Immature natural killer cell (primary cell): ENCODE measurements at regions not wholly inside any gene's neighbourhood (a gene's known extent, or its start where the extent isn't known, plus 50 kb on each side); places are given as distances from the start of the nearest gene placed in this dataset.
"Not testable (repeated sequence)": the region's sequence is repeated elsewhere in the genome, so short reads cannot be mapped to it uniquely, and the experiment has no call there.

Source experiments
- DNase-seq, 3 donors: peaks; one replicate each; pipeline ENCODE4 v3.0.0; 2022; ENCODE audit warnings: mixed read lengths in 1 of 3
- H3K27ac Mint-ChIP-seq, 6 donors: one replicate each; pipeline ENCODE4 v1.8.0; 2020; ENCODE audit warnings: mixed read lengths in 6 of 6, mild to moderate bottlenecking in 5 of 6, inconsistent platforms in 4 of 6, moderate library complexity in 3 of 6
- H3K27me3 Mint-ChIP-seq, 3 donors: one replicate each; pipeline ENCODE4 v1.8.0; 2020 to 2021; ENCODE audit warnings: low read depth in 3 of 3, mild to moderate bottlenecking in 3 of 3, mixed read lengths in 3 of 3, moderate library complexity in 3 of 3, inconsistent platforms in 1 of 3
- H3K36me3 Mint-ChIP-seq, 3 donors: one replicate each; pipeline ENCODE4 v1.8.0; 2020; ENCODE audit warnings: mixed read lengths in 3 of 3, inconsistent platforms in 2 of 3, mild to moderate bottlenecking in 2 of 3
- H3K4me1 Mint-ChIP-seq, 2 donors: one replicate each; pipeline ENCODE4 v1.8.0; 2020; ENCODE audit warnings: inconsistent platforms in 2 of 2, mild to moderate bottlenecking in 2 of 2, mixed read lengths in 2 of 2, moderate library complexity in 1 of 2
- H3K4me3 Mint-ChIP-seq, 5 donors: one replicate each; pipeline ENCODE4 v1.8.0; 2020; ENCODE audit warnings: mild to moderate bottlenecking in 5 of 5, mixed read lengths in 5 of 5, inconsistent platforms in 3 of 5, moderate library complexity in 3 of 5
- H3K9me3 Mint-ChIP-seq, 6 donors: one replicate each; pipeline ENCODE4 v1.8.0; 2020; ENCODE audit warnings: mild to moderate bottlenecking in 6 of 6, mixed read lengths in 6 of 6, inconsistent platforms in 4 of 6, moderate library complexity in 3 of 6

DNA sequence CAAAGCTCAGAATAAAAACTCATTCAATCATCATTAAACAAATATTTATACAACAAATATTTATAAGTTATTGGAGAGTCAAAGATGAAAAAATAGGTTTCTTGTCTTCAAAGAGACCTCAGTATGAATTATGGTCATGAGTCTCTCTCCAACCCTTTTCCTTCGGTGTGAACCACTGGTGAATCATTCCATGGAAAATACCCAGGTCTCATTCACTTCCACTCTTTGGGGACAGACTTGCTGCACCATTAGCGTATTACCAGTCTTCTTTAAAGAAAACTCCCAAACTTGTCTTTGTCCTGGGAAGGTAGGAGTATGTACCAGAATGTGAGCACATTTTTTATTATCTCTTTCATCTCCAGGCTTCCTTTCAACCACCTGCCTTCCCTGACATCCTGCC lies 257.4 kb upstream of the RBMS1 start:
- DNase-seq: no peak
- Mint-ChIP-seq H3K9me3 (peaks cover 0 to 7% (median 0%) of the 10 kb centered on the region in 6 donors), H3K36me3 (no peaks in the 10 kb centered on the region), H3K4me3 (no peak overlapping the region), H3K4me1 (no peaks in the 10 kb centered on the region), H3K27ac (no peak overlapping the region), H3K27me3 (peaks cover 0 to 9% (median 4%) of the 10 kb centered on the region in 3 donors)

DNA sequence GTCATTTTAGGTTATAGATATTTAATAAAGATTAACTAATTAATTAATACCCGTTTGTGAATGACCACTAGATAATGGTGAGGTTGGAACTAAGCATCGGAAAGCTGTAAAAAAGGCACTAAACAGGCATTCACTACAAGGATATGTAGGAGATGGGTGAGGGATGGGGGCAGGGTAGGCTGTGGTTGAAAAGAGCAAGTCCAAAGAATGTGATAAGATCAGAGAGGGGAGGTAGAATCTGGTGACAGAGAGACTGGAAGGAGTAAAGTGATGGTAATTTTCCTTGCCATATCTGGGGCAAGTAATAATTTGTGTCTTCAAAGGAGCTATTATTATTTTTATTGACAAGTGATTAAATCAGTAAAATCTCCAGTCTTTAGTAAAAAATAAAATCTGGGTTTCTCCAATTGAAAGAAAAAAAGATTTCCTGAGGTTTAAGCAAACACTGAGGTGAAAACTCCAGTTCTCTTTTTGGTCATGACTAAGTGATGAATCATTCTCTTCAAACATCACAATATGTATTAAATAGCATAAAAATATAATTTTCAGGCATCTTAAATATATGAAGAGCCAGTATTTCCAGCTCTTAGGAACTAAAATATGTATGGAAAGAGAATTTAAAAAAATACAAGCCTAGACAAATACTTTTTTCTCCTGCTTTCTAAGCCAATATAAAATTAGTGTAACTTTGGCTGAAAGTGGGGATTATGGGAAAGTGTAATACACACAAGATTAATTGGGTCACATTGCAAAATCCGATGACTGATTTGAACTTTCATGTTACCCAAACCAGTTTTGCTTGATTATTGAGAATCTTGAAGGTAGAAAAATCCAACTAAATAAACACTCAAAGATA lies 259.1 kb upstream of the RBMS1 start:
- Mint-ChIP-seq H3K27ac (no peak overlapping the region), H3K36me3 (no peaks in the 10 kb centered on the region), H3K4me3 (no peak overlapping the region), H3K9me3 (peaks cover 0 to 7% (median under 1%) of the 10 kb centered on the region in 6 donors), H3K27me3 (peaks cover 0 to 5% (median 2%) of the 10 kb centered on the region in 3 donors), H3K4me1 (no peaks in the 10 kb centered on the region)
- no peak for DNase-seq

DNA sequence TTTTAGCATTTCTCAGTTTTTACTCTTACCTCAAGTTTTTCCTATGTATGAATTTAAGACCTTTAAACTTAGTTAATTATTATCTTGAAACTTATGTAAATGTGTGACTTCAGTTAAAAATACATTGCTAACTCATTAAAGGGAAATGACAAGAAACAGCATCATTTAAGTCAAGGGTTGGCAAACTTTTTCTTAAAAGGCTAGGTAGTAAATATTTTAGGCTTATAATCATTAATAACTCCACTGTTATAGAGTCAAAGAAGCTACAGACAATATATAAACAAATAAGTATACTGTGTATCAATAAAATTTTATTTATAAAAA lies 259.7 kb upstream of the RBMS1 start:
- no peak overlapping the region for H3K4me3 Mint-ChIP-seq
- H3K36me3 Mint-ChIP-seq: no peaks in the 10 kb centered on the region
- no peaks in the 10 kb centered on the region for H3K4me1 Mint-ChIP-seq
- H3K27ac Mint-ChIP-seq: no peak overlapping the region
- H3K9me3 Mint-ChIP-seq: peaks cover 0 to 7% (median under 1%) of the 10 kb centered on the region in 6 donors
- DNase-seq: no peak
- H3K27me3 Mint-ChIP-seq: peaks cover 0 to 5% (median 2%) of the 10 kb centered on the region in 3 donors

DNA sequence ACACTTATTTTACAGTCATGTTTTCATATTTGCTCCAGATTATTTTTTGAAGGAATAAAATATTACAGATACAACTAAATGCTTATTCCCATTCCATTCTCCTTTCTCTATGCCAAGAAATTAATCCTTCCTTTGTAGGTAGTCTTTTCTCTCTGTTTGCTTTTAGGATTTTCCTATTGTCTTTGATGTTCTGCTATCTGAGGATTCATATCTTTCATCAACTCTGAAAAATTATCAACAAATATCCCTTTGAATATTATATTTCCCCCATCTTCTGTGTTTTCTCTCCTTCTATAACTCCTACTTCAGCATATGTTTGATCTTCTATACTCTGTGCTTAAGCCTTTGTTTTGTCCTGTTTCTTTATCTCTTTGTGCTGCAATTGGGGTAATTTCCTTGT lies 260.4 kb upstream of the RBMS1 start:
- no peaks in the 10 kb centered on the region for H3K36me3 Mint-ChIP-seq
- DNase-seq: no peak
- H3K4me3 Mint-ChIP-seq: no peak overlapping the region
- no peak overlapping the region for H3K27ac Mint-ChIP-seq
- peaks cover 0 to 7% (median under 1%) of the 10 kb centered on the region in 6 donors for H3K9me3 Mint-ChIP-seq
- no peaks in the 10 kb centered on the region for H3K4me1 Mint-ChIP-seq
- peaks cover 0 to 5% (median 2%) of the 10 kb centered on the region in 3 donors for H3K27me3 Mint-ChIP-seq

DNA sequence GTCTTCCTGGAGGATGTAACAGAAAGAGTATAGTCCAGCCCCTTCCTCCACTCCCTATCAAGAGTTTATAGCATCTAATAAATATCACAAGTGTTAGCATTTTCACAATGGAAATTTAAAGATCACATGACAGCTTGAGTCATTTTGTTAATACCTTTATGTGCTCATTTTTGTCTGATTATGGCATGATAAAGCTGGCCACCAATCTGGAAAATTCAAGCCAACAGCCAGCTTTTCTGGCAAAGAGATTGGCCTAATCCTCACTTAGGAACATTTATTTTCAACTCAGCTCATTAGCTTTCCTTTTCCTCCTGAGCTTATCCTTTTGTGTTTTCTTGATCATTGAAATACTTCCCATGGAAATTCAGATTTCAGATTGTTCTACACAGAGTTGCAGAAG lies 262.9 kb upstream of the RBMS1 start:
- Mint-ChIP-seq H3K27ac (no peak overlapping the region), H3K4me1 (no peaks in the 10 kb centered on the region), H3K27me3 (peaks cover 0 to 4% (median 3%) of the 10 kb centered on the region in 3 donors), H3K4me3 (no peak overlapping the region), H3K9me3 (peaks cover 0 to 7% (median under 1%) of the 10 kb centered on the region in 6 donors), H3K36me3 (no peaks in the 10 kb centered on the region)
- DNase-seq: no peak

DNA sequence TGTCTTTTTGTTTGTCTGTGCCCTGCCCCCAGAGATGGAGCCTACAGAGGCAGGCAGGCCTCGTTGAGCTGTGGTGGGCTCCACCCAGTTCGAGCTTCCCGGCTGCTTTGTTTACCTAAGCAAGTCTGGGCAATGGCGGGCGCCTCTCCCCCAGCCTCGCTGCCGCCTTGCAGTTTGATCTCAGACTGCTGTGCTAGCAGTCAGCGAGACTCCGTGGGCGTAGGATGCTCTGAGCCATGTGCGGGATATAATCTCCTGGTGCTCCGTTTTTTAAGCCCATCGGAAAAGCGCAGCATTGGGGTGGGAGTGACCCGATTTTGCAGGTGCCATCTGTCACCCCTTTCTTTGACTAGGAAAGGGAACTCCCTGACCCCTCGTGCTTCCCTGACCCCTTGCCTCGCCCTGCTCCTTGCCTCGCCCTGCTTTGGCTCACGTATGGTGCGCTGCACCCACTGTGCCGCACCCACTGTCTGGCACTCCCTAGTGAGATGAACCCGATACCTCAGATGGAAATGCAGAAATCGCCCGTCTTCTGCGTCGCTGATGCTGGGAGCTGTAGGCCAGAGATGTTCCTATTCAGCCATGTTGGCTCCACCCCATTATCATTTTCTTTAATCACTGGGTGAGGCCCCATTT lies 269.0 kb upstream of the RBMS1 start:
- not testable (repeated sequence) for H3K9me3 Mint-ChIP-seq, H3K4me1 Mint-ChIP-seq, H3K4me3 Mint-ChIP-seq, DNase-seq, H3K36me3 Mint-ChIP-seq, H3K27ac Mint-ChIP-seq
- peaks cover 0 to 17% (median 10%) of the 10 kb centered on the region in 3 donors for H3K27me3 Mint-ChIP-seq

DNA sequence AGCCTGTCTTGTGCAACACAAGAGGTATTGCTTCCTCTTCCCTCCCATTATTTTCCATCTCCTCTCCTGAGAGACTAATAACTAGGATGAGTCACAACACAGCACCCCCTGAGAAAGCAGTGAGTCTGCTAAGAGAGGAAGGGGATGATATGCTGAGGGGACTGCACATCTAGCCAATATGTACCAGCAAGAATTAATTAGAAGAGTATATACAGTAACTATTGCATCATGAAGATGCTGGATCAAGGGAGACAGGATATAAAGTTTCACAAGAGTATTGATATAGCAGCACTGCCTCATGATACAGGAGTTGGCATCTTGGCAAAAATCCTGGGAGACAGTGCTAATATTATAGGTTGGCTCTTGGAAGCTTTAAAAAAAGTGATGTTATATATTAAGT lies 289.9 kb upstream of the RBMS1 start:
- no peak for DNase-seq
- Mint-ChIP-seq H3K27me3 (peaks cover 0 to 7% (median 3%) of the 10 kb centered on the region in 3 donors), H3K9me3 (peaks cover 0 to 11% (median 0%) of the 10 kb centered on the region in 6 donors), H3K27ac (no peak overlapping the region), H3K4me3 (no peak overlapping the region), H3K4me1 (no peaks in the 10 kb centered on the region), H3K36me3 (no peaks in the 10 kb centered on the region)

DNA sequence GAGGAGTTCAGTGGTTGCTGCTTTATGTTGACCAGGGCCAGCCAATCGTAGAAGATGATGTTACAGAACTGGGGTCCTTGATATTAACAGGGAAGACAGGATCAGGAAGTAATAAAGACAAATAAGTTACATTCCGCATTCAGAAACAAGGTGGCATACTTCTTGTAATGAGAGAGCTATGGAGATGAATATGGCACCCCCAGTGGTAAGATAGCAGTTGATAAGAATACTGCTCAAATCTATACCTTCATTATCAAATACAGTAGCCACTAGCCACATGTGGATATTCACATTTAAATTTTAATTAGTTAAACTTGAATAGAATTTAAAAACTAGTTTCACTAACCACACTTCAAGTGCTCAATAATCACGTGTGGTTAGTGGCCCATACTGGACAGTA lies 290.4 kb upstream of the RBMS1 start:
- H3K9me3 Mint-ChIP-seq: peaks cover 0 to 5% (median 0%) of the 10 kb centered on the region in 6 donors
- peaks cover 0 to 5% (median 3%) of the 10 kb centered on the region in 3 donors for H3K27me3 Mint-ChIP-seq

DNA sequence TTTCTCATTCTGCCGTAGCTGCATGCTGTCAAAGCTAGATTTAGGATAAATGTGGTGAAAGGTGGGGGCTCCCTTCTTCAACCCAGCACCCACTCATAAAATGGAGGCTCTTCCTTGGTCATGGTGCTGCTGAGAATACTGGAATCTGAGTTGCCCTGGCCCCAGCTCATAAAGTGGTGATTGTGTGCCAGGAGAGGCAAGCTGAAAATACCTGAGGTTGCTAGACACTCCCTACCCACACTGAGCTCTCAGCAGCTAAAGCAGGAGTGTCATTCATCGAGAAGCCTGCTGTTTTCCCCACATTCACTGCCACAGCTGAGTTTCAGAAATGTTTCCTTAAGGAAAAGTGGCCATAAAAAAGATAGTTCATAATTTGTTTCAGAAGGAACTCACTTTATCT lies 297.1 kb upstream of the RBMS1 start:
- no peaks in the 10 kb centered on the region for H3K4me1 Mint-ChIP-seq
- no peak overlapping the region for H3K27ac Mint-ChIP-seq
- no peak overlapping the region for H3K4me3 Mint-ChIP-seq

More for the DNA sequence above, 290.4 kb upstream of the RBMS1 start:
- DNase-seq: no peak
- H3K4me3 Mint-ChIP-seq: no peak overlapping the region
- no peak overlapping the region for H3K27ac Mint-ChIP-seq
- no peaks in the 10 kb centered on the region for H3K36me3 Mint-ChIP-seq
- no peaks in the 10 kb centered on the region for H3K4me1 Mint-ChIP-seq

DNA sequence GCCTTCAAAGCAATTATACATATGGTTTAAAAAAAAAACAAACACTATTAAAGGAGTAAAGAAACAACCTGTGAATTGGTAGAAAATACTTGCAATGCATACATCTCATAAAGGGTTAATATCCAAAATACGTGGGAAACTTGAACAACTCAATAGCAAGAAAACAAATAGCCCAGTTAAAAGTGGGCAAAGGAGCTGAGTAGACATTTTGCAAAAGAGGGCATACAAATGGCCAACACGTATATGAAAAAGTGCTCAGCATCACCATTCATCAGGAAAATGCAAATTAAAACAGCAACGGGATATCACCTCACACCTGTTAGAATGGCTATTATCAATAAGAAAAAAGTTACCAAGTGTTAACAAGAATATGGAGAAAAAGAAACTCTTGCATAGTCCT lies 298.3 kb upstream of the RBMS1 start:
- Mint-ChIP-seq H3K27me3 (peaks cover 0 to 9% (median 2%) of the 10 kb centered on the region in 3 donors), H3K4me1 (no peaks in the 10 kb centered on the region), H3K4me3 (no peak overlapping the region), H3K27ac (no peak overlapping the region), H3K36me3 (no peaks in the 10 kb centered on the region), H3K9me3 (peaks cover 0 to 7% (median 0%) of the 10 kb centered on the region in 6 donors)
- DNase-seq: no peak

More for the DNA sequence above, 297.1 kb upstream of the RBMS1 start:
- DNase-seq: no peak
- Mint-ChIP-seq H3K27me3 (peaks cover 0 to 12% (median 2%) of the 10 kb centered on the region in 3 donors), H3K9me3 (peaks cover 0 to 5% (median 0%) of the 10 kb centered on the region in 6 donors), H3K36me3 (no peaks in the 10 kb centered on the region)

DNA sequence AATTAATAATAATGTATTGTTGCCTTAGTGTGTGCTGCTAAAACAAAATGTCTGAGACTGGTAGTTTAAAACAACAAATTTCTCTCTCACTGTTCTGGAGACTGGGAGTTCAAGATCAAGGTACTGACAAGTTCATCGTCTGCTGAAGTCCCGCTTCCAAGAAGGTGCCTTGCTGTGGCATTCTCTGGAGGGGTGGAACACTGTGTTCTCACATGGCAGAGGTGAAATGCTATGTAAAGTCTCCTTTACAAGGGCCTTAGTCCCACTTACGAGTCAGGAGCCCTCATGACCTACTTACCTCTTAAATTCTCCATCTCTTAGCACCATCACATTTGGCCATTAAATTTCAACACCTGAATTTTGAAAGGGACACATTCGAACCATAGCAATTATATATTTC lies 299.2 kb upstream of the RBMS1 start:
- no peaks in the 10 kb centered on the region for H3K4me1 Mint-ChIP-seq

DNA sequence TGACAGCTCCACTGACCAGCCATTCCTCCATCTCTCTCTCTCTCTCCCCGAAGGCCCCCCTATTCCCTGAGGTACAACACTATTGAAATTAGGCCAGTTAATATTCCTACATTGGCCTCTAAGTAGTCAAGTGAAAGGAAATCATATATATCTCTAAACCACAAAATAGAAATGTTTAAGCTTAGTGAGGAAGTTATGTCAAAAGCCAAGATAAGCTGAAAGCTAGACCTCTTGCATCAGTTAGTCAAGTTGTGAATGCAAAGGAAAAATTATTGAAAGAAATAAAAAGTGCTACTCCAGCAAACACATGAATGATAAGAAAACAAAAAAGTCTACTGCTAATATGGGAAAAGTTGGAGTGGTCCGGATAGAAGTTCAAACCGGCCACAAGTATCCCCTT lies 301.3 kb upstream of the RBMS1 start:
- peaks cover 0 to 5% (median 4%) of the 10 kb centered on the region in 6 donors for H3K9me3 Mint-ChIP-seq
- no peaks in the 10 kb centered on the region for H3K4me1 Mint-ChIP-seq
- no peak overlapping the region for H3K4me3 Mint-ChIP-seq
- H3K36me3 Mint-ChIP-seq: no peaks in the 10 kb centered on the region
- H3K27ac Mint-ChIP-seq: no peak overlapping the region
- no peak for DNase-seq
- peaks cover 0 to 7% (median 0%) of the 10 kb centered on the region in 3 donors for H3K27me3 Mint-ChIP-seq

More for the DNA sequence above, 299.2 kb upstream of the RBMS1 start:
- Mint-ChIP-seq H3K4me3 (no peak overlapping the region), H3K36me3 (no peaks in the 10 kb centered on the region), H3K27me3 (peaks cover 0 to 7% (median 0%) of the 10 kb centered on the region in 3 donors), H3K9me3 (peaks cover 0 to 7% (median 1%) of the 10 kb centered on the region in 6 donors), H3K27ac (no peak overlapping the region)
- DNase-seq: no peak

DNA sequence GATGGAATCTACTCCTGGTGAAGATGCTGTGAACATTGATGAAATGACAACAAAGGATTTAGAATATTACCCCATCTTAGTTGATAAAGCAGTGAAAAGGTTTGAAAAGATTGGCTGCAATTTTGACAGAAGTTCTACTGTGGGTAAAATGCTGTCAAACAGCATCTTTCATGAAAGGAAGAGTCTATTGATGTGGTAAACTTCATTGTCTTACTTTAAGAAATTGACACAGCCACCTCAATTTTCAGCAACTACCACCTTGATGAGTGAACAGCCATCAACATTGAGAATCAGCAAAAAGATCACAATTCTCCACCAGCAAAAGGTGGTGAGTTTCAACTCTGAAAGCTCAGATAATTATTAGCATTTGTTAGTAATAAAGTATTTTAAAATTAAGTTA lies 310.3 kb upstream of the RBMS1 start:
- H3K4me1 Mint-ChIP-seq: no peaks in the 10 kb centered on the region
- no peak for DNase-seq
- no peaks in the 10 kb centered on the region for H3K36me3 Mint-ChIP-seq
- H3K4me3 Mint-ChIP-seq: no peak overlapping the region
- H3K27me3 Mint-ChIP-seq: peaks cover 0 to 4% (median 2%) of the 10 kb centered on the region in 3 donors
- H3K27ac Mint-ChIP-seq: no peak overlapping the region
- H3K9me3 Mint-ChIP-seq: peaks cover 0 to 1% (median 0%) of the 10 kb centered on the region in 6 donors

DNA sequence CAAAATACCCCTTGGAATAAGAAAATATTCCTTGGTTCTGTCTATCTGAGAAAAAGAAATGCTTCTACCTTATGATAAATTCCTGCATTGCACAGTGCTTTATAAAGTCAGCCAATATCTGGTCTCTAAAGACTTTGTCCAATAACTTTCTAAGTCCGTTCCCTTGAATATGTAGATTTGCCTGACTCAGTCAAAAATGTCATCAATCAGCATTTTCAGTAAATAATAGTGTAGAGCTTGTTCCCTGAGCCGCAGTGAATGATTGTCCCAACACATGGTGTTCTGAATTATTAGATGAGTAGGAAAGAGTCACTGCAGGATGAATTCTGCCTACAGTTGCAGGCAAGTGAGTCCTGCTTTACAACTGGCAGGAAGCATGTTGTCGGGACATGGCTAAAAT lies 316.8 kb upstream of the RBMS1 start:
- Mint-ChIP-seq H3K27me3 (peaks cover 0 to 11% (median 4%) of the 10 kb centered on the region in 3 donors), H3K36me3 (no peaks in the 10 kb centered on the region), H3K4me1 (no peaks in the 10 kb centered on the region), H3K27ac (no peak overlapping the region), H3K4me3 (no peak overlapping the region), H3K9me3 (peaks cover 0 to 2% (median 0%) of the 10 kb centered on the region in 6 donors)
- DNase-seq: no peak
